ENCODE measurements at regions not wholly inside any gene's neighbourhood (a gene's known extent, or its start where the extent isn't known, plus 50 kb on each side); places are given as distances from the start of the nearest gene placed in this dataset.

DNA sequence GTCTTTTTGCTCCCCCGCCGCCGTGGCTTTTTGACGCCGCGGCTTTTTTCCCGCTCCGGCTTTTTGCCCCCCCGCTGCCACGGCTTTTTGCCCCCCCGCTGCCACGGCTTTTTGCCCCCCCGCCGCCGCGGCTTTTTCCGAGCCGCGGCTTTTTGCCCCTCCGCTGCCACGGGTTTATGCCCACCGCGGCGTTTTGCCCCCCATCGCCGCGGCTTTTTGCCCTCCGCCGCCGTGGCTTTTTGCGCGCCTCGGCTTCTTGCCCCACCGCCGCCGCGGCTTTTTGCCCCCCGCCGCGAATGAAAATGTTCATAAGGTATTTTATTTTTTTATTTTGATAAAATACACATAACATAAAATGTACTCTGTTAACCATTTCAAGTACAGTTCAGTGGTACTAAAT, 527.2 kb upstream of the WSB1 start:
- no peak overlapping the region for H3K4me3 ChIP-seq (replicated peaks; ENCODE audit: insufficient read depth, low read length)
- no peak for DNase-seq (ENCODE audit: low read depth in 1 of 2, low spot score in 1 of 2)
- no peak overlapping the region for H3K27ac ChIP-seq (replicated peaks)
- TF ChIP-seq, protein P1, sequence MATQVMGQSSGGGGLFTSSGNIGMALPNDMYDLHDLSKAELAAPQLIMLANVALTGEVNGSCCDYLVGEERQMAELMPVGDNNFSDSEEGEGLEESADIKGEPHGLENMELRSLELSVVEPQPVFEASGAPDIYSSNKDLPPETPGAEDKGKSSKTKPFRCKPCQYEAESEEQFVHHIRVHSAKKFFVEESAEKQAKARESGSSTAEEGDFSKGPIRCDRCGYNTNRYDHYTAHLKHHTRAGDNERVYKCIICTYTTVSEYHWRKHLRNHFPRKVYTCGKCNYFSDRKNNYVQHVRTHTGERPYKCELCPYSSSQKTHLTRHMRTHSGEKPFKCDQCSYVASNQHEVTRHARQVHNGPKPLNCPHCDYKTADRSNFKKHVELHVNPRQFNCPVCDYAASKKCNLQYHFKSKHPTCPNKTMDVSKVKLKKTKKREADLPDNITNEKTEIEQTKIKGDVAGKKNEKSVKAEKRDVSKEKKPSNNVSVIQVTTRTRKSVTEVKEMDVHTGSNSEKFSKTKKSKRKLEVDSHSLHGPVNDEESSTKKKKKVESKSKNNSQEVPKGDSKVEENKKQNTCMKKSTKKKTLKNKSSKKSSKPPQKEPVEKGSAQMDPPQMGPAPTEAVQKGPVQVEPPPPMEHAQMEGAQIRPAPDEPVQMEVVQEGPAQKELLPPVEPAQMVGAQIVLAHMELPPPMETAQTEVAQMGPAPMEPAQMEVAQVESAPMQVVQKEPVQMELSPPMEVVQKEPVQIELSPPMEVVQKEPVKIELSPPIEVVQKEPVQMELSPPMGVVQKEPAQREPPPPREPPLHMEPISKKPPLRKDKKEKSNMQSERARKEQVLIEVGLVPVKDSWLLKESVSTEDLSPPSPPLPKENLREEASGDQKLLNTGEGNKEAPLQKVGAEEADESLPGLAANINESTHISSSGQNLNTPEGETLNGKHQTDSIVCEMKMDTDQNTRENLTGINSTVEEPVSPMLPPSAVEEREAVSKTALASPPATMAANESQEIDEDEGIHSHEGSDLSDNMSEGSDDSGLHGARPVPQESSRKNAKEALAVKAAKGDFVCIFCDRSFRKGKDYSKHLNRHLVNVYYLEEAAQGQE (IDR thresholded peaks at IDR 0.05; ENCODE audit: insufficient replicate concordance, low read depth), result no peak
- no peak for TF ChIP-seq GABPA (IDR thresholded peaks at IDR 0.05; ENCODE audit: low read depth)
- TF ChIP-seq, protein P2, sequence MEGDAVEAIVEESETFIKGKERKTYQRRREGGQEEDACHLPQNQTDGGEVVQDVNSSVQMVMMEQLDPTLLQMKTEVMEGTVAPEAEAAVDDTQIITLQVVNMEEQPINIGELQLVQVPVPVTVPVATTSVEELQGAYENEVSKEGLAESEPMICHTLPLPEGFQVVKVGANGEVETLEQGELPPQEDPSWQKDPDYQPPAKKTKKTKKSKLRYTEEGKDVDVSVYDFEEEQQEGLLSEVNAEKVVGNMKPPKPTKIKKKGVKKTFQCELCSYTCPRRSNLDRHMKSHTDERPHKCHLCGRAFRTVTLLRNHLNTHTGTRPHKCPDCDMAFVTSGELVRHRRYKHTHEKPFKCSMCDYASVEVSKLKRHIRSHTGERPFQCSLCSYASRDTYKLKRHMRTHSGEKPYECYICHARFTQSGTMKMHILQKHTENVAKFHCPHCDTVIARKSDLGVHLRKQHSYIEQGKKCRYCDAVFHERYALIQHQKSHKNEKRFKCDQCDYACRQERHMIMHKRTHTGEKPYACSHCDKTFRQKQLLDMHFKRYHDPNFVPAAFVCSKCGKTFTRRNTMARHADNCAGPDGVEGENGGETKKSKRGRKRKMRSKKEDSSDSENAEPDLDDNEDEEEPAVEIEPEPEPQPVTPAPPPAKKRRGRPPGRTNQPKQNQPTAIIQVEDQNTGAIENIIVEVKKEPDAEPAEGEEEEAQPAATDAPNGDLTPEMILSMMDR (IDR thresholded peaks at IDR 0.05; ENCODE audit: insufficient read depth, low read length), result no peak
- no peak for TF ChIP-seq SPI1 (IDR thresholded peaks at IDR 0.05; ENCODE audit: borderline replicate concordance, low read depth)
- no peak for TF ChIP-seq POLR2AphosphoS5 (IDR thresholded peaks at IDR 0.05; ENCODE audit: low read depth)
- peaks cover 4% of the 10 kb centered on the region for H3K27me3 ChIP-seq (ENCODE audit: insufficient read depth, poor library complexity, severe bottlenecking)

DNA sequence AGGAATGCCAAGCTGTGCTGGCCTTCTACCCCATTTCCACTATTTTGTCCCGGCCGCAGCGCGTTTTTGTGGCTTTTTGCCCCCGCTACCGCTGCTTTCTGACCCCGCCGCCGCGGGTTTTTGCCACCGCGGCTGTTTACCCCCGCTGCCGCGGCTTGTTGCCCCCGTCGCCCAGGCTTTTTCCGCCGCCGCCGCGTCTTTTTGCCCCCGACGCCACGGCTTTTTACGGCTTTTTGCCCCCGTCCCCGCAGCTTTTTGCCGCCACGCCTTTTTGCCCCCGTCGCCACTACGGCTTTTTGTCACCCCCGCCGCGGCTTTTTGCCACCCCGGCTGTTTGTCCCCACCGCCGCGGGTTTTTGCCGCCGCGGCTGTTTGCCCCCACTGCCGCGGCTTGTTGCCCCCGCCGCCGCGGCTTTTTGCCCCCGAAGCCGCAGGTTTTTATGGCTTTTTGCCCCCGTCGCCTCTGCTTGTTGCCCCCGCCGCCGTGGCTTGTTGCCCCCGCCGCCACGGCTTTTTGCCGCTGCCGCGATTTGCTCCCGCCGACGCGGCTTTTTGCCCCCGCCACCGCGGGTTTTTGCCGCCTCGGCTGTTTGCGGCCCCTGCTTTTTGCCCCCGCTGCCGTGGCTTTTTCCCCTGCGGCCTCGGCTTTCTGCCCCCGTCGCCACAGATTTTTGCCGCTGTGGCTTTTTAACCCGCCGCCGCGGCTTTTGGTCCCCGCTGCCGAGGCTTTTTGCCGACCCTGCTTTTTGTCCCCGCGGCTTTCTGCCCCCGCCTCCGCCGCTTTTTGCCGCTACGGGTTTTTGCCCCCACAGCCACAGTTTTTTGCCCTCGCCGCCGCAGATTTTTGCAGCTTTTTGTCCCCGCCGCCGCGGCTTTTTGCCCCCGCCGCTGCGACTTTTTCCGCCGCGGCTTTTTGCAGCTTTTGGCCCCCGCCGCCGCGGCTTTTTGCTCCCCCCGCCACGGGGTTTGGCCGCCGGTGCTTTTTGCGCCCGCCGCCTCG, 520.4 kb upstream of the WSB1 start:
- no peak for DNase-seq (ENCODE audit: low read depth in 1 of 2, low spot score in 1 of 2)
- no peak overlapping the region for H3K4me3 ChIP-seq (replicated peaks; ENCODE audit: insufficient read depth, low read length)
- H3K27me3 ChIP-seq (ENCODE audit: insufficient read depth, poor library complexity, severe bottlenecking), result peaks cover 4% of the 10 kb centered on the region
- no peak overlapping the region for H3K27ac ChIP-seq (replicated peaks)
- TF ChIP-seq POLR2AphosphoS5 (IDR thresholded peaks at IDR 0.05; ENCODE audit: low read depth), result no peak
- TF ChIP-seq, protein P1 (IDR thresholded peaks at IDR 0.05; ENCODE audit: insufficient replicate concordance, low read depth), result no peak
- TF ChIP-seq SPI1 (IDR thresholded peaks at IDR 0.05; ENCODE audit: borderline replicate concordance, low read depth), result no peak
- TF ChIP-seq GABPA (IDR thresholded peaks at IDR 0.05; ENCODE audit: low read depth), result no peak
- TF ChIP-seq, protein P2 (IDR thresholded peaks at IDR 0.05; ENCODE audit: insufficient read depth, low read length), result no peak

DNA sequence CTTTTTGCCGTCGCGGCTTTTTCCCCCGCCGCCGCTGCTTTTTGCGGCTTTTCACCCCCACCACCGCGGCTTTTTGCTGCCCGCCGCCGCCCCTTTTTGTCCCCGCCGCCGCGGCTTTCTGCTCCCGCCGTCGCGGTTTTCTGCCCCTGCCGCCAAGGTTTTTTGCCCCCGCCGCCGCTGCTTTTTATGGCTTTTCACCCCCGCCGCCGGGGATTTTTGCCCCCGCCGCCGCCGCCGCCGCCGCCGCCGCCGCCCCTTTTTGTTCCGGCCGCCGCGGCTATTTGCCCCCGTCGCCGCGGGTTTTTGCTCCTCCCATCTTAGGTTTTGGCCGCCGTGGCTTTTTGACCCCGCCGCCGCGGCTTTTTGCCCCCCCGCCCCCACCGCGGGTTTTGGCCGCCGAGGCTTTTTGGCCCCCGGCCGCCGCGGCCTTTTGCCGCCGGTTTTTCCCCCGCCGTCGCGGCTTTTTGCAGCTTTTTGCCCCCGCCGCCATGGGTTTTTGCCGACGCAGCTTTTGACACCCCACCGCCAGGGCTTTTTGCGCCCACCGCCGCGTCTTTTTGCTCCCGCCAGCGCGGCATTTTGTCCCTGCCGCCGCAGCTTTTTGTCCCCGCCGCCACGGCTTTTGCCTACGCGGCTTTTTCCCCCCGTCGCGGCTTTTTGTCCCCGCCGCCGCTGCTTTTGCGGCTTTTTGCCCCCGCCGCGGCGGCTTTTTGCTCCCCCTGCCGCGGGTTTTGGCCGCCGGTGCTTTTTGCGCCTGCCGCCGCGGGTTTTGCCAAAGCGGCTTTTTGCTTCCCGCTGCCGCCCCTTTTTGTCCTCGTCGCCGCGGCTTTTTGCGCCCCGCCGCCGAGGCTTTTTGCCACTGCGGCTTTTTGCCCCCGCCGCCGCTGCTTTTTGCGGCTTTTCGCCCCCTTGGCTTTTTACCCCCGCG, 519.4 kb upstream of the WSB1 start:
- TF ChIP-seq, protein P1 (IDR thresholded peaks at IDR 0.05; ENCODE audit: insufficient replicate concordance, low read depth), result no peak
- TF ChIP-seq, protein P2 (IDR thresholded peaks at IDR 0.05; ENCODE audit: insufficient read depth, low read length), result no peak
- TF ChIP-seq GABPA (IDR thresholded peaks at IDR 0.05; ENCODE audit: low read depth) (no peak), SPI1 (IDR thresholded peaks at IDR 0.05; ENCODE audit: borderline replicate concordance, low read depth) (no peak), POLR2AphosphoS5 (IDR thresholded peaks at IDR 0.05; ENCODE audit: low read depth) (no peak)
- Histone ChIP-seq H3K4me3 (replicated peaks; ENCODE audit: insufficient read depth, low read length) (no peak overlapping the region), H3K27ac (replicated peaks) (no peak overlapping the region), H3K27me3 (ENCODE audit: insufficient read depth, poor library complexity, severe bottlenecking) (no peaks in the 10 kb centered on the region)
- DNase-seq (ENCODE audit: low read depth in 1 of 2, low spot score in 1 of 2), result no peak

Data from HL-60 (cell line).